ENCODE measurements at regions not wholly inside any gene's neighbourhood (a gene's known extent, or its start where the extent isn't known, plus 50 kb on each side); places are given as distances from the start of the nearest gene placed in this dataset.

GRCh38 chr2:128490321-128490720, 171.7 kb upstream of the HS6ST1 start:
- DNase-seq = no peak

DNA sequence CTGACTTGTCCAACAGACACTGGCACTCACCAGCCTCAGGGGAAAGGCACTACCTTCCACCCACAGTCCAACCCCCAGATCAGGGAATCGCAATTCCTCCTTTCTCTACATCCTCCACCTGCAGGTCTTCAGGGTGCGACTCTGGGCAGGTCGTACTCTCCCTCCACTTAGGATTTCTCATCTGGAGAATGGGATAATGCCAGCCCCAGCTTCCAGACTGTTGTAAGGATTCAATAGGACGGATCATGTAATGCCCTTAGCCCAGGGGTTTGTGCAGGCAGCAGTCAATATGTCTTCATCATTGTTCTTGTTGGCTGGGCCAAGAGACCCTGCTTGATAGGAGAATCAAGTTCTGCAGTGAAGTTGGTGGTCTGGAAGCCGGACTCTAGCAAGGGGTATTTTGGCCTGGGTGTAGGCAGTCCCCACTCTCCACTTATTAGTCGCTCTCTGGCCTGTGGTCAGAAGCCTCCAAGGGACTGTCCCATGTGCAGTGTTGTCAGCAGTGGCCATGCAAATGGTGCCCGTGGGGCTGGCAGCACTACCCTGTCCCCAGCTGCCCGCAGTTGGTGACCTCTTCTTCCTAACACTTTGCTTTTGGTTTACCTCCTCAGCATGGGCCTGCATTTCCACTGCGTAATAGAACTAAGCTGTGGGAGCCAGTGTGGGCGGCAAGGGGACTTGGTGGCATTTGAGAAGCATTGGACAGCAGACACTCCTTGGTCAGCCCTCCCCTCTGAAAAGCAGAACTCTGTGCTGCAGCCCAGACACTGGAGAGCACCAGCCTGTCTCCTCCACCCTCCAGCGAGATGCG, 172.4 kb upstream of the HS6ST1 start:
- no peak for DNase-seq

GRCh38 chr2:128491692-128492244, 173.1 kb upstream of the HS6ST1 start:
- no peak for DNase-seq

DNA sequence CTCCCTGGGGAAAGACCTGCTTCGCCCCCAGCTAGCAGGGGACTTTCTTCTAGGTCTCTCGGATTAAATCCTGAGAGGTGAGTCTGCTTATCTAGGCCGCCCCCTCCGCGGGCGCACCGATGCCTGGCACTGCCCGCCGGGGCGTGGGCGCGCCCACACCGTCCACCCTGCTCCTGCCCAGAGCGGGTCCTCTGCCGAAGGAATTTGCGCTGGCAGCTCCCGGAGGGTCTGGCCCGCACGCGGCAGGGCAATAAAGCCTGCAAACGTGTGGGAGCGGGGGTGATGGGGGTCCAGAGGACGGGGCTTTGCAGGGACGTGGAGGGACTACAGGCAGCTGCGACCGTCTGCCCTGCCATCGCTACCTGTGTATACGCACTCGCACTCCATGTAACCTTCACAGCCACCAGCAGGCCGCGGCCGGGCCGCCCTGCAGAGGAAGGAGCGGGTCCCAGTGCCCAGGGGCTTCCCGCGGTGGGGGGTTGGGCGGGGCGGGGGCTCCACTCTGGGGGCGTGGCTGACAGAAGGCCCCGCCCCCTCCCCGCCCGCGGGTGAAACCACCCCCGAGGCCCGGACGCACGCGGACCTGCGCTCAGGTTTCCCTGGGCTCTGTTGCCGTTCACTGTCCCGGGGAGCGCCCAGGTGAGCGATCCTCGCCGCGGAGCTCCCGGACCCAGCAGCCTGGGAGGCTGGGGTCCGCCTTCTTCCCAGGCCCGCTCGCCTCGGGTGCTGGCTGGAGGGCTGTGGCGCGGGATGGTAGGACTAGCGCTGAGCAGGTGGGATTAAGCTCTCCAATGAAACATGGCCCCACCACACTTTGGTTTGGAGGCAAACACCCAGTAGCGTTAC, 174.5 kb upstream of the HS6ST1 start:
- DNase-seq = no peak

GRCh38 chr2:128493880-128494279, 175.2 kb upstream of the HS6ST1 start:
- DNase-seq = no peak

- DNase-seq = no peak
Measured at GRCh38 chr2:128494307-128494639, 175.6 kb upstream of the HS6ST1 start.

DNA sequence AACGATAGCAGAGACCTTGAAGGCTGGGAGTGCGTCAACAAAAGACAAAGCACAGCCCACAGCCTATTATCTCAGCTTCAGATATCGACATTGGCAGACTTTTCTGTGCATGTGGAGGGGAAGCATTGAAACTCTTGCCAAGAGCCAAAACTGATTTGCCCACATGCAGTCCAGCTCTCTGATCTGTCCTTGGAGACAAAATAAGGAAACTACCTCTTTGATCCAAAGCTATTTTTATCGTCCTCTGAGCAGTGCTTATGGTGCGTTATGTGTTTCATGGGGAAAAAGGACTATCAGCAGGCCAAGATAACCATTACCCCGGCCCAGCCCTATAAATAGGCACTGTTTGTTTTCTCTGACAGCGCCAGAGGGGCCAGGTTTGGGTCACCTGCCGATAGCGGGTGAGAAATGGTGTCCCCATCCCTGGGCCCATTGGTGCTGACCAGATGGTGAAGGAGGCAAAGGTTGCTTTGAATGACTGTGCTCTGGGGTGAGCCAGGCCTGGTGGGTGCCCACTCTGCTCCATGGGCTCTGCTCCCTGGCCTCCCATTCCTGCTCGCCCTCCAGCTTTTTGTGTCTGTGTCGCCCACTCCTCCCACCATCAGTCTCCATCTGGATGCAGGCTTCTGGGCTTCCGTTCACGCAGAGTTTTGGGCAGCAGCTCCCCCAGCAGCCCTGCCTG, 176.1 kb upstream of the HS6ST1 start:
- peak in 1 of 58 donors; percentile 26 for DNase-seq

DNA sequence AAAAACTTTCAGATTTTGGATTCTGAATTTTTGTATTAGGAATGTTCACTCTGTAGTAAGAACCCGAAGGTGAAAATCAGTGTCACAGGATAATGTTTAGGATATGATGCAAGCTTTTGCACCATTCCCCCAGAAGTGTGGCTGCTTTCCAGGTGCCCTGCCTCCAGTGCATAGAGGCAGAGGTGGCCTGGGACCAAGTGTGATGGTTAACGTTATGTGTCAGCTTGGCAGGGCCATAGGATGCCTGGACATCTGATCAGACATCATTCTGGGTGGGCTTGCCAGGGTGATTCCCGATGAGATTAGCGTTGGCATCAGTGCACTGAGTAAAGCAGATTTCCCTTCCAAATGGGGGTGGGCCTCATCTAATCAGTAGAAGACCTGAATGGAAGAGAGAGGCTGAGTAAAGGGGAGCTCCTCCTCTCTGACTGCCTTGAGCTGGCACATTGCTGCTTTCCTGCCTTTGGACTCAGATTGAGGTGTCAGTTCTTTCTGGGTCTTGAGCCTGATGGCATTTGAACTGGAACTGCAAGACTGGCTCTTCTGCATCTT, 177.4 kb upstream of the HS6ST1 start:
- no peak for DNase-seq

DNA sequence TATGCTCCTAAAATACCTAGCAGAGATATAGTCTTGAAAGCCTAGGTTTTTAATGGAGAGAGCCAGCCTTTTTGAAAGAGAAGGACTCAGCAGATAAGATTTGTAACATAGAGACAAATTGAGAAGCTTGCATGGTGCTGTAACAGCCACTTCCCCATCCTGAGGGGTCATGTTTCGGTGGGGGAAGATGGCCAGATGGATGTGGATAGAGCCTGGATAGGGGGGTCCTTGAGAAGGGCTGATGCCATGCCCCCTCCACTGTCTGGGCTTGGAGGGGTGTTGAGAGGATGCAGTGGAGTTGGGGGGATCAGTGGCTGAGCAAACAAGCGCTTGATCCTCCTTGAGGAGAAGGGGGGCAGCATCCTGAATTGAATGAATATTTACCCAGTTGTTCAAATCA, 178.0 kb upstream of the HS6ST1 start:
- DNase-seq = no peak

- DNase-seq = no peak
Measured at GRCh38 chr2:128497461-128497860, 178.8 kb upstream of the HS6ST1 start.

DNA sequence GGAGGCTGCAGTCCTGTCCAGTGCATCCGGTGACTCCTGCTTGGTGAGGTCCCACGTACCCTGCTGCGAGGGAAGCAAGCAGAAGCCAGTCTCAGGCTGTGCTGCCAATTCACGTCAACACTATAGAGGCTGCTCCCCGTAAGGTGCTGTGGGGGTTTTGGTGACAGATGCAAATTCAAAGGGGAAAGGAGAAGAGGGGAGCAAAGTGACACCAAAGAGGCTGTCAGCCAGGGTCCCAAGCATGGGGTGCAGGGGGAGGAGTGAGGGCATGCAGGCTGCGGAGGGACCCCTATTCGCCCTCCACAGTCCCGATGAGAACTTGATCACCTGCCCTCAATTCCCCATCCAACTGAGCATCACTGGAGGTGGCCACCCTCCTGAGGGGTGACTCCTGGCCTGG, 179.4 kb upstream of the HS6ST1 start:
- no peak for DNase-seq

DNA sequence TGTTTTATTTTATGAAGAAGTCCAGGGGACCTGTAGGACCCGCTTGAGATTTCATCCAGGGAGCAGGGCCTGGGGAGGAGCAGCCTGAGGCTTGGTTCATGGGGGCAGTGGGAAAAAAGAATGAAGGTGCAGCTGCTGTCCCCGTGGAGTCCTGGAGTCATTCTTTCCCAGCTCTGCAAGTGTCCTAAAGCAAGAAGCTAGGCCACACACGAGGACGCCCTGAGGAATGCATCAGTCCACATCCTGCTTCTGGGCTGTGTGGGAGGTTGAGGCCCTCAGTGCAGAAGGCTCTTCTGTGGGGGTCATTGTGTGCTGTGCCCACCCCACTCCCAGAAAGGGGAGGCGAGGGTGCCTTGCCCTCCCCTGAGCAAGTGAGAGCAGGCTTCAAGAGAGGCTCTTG, 179.9 kb upstream of the HS6ST1 start:
- DNase-seq = no peak

DNA sequence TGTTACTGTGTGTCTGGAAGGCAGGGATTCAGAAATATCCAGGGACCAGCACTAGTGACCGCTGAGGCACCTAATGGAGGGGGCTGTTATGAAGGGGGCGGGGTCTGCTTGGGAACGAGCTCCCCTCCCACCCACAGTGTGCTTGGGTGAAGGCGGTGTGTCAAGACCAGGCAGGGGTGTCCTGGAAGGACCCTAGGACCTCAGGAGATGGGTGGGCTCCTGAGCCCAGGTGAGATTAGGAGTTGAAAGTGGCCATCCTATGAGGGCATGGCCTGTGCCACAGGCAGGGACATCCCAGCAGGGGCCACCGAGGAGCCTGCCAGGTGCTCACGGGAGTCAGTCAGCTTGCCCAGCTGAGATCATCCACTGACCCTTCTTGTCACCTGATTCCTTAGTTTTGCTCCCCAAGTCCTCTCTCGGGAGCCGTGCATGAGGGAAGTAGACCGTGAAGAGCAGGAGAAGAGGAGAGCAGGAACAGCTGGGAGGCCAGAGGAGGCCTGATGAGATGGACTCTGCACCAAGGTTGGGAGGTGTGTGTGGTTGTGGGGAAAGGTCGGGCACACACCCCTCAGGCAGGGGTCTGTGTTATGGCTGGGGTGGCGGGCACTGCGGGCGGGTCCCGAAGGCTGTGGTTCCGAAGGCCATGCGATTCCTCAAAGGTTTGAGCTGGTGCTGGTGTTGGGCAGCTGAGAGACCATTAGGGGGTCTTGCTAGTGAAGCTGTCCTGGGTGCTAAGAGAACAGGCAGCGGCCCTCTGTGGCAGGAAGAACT, 180.9 kb upstream of the HS6ST1 start:
- DNase-seq = no peak

DNA sequence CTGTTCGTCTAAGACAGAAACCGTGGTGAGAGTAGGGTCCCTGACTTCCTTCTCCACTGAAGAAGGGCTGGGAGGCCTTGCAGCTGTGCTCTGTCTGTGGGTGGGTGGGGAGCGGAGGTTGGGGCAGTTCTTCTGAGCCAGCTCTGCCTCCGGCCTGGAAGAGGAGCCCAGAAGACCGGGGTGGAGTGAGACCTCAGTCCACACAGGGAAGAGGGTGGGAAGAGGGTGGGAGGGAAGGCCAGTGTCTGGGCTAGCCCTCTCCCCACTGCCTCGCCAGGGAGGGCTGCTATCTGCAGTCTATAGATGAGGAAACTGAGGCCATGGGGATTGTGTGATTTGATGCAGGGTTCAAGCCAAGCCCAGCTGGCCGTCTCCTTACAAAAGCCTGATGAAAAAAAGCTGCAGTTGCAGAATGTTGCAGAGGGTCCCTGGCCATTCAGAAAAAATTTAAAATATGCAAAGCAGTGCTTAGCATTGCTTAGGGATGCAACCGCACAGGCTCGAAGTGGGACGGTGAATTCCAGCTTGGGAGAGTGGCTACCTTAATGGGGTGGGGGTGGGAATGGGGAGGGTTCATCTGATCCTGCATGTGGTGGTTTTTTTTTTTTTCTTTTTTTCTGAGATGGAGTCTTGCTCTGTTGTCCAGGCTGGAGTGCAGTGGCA, 181.6 kb upstream of the HS6ST1 start:
- DNase-seq = no peak

GRCh38 chr2:128501006-128501690, 182.5 kb upstream of the HS6ST1 start:
- no peak for DNase-seq

- no peak for DNase-seq
Measured at GRCh38 chr2:128501700-128502099, 183.0 kb upstream of the HS6ST1 start.

DNA sequence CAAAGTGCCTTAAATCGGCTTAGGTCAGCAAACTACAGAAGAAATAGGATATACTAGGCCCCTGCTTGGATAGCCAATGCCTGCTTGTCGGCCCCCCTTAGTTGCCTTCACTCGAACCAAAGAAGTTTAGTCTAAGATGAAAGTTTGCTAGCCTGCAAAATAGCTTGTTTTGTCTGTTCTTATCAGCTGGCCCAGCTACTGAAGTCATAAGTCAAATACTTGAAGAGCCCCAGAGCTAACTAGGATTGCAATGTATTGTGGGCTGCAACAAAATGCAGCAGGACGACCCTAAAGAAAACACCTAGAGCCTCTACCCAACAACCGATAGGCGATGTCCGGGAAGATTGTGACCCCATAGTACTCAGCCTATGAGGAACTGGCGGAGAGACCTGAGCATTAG, 183.5 kb upstream of the HS6ST1 start:
- no peak for DNase-seq

DNA sequence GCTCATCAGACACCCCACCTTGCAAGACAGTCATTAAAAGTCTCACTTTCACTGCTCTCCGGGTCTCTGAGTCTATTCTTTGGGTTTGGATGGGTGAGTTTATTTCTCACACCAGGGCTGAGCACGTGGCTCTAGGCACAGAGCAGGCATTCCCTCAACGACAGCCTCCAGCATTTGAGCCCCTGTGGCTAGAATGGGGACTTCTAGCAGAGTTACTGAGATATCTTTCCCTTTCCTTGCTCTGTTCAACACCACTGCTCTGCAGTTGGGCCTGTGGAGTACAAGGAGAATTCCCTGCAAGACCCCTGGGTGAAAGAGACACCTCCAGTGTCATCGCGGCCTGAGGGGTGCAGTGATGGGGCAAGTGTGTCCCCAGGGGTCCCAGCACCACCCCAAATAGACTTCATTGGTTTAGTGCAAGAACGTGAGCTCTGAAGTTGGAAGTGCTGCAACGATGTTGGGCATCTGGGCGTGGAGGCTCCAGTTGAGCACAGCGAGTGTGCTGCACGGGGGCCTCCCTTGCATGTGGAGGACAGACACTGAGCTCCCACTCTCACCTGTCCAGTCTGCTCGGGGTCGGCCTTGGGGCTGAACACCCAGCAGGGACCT, 184.1 kb upstream of the HS6ST1 start:
- DNase-seq = no peak
